OCI-LY1 (cell line): ENCODE measurements at regions not wholly inside any gene's neighbourhood (a gene's known extent, or its start where the extent isn't known, plus 50 kb on each side); places are given as distances from the start of the nearest gene placed in this dataset.

Source experiments
- H2AFZ ChIP-seq: fragments of 200-600 bp; sonication (generic), shearing (Covaris generic); 2 replicates; pipeline ENCODE4 v1.6.0; 2014; ENCODE audit warnings: antibody characterized with exemption, mild to moderate bottlenecking, low read length
- H3F3A ChIP-seq: fragments of 200-600 bp; sonication (generic), shearing (Covaris generic); 2 replicates; pipeline ENCODE4 v1.6.0; 2014; ENCODE audit warnings: mild to moderate bottlenecking, antibody characterized with exemption, low read length, moderate library complexity; ENCODE audit not compliant: insufficient read depth
- H3K27ac ChIP-seq: fragments of 200-600 bp; sonication (generic); 2 replicates; pipeline ENCODE4 v1.5.1; 2014; ENCODE audit warnings: low read length, mixed run types, mild to moderate bottlenecking, low read depth; ENCODE audit not compliant: poor library complexity, severe bottlenecking
- H3K27me3 ChIP-seq: fragments of 200-600 bp; sonication (generic); 2 replicates; pipeline ENCODE4 v1.6.0; 2014; ENCODE audit warnings: antibody characterized with exemption, mild to moderate bottlenecking, low read length, moderate library complexity; ENCODE audit not compliant: insufficient read depth
- H3K36me3 ChIP-seq: fragments of 200-600 bp; sonication (generic); 2 replicates; pipeline ENCODE4 v1.6.1; 2014; ENCODE audit warnings: mild to moderate bottlenecking, antibody characterized with exemption, low read length, moderate library complexity, mixed read lengths; ENCODE audit not compliant: insufficient read depth
- H3K4me1 ChIP-seq: fragments of 200-600 bp; sonication (generic); 2 replicates; pipeline ENCODE4 v1.5.1; 2014; ENCODE audit warnings: mild to moderate bottlenecking, low read length, moderate library complexity; ENCODE audit not compliant: insufficient read depth, severe bottlenecking
- H3K4me2 ChIP-seq: fragments of 200-600 bp; sonication (generic), shearing (Covaris generic); 2 replicates; pipeline ENCODE4 v1.6.1; 2014; ENCODE audit warnings: low read length
- H3K4me3 ChIP-seq: fragments of 200-600 bp; sonication (generic); 2 replicates; pipeline ENCODE4 v1.5.1; 2014; ENCODE audit warnings: low read length, low read depth, mild to moderate bottlenecking, mixed read lengths; ENCODE audit not compliant: poor library complexity, severe bottlenecking
- H3K79me2 ChIP-seq: fragments of 200-600 bp; shearing (Covaris generic); 2 replicates; pipeline ENCODE4 v1.6.1; 2016; ENCODE audit warnings: mixed run types, low read length, mixed read lengths; ENCODE audit not compliant: insufficient read depth
- H3K9ac ChIP-seq: fragments of 200-600 bp; sonication (generic), shearing (Covaris generic); 2 replicates; pipeline ENCODE4 v1.6.1; 2014; ENCODE audit warnings: mild to moderate bottlenecking, low read length, mixed read lengths
- H3K9me2 ChIP-seq: fragments of 200-600 bp; sonication (generic), shearing (Covaris generic); 2 replicates; pipeline ENCODE4 v1.6.1; 2014; ENCODE audit warnings: low read depth, mild to moderate bottlenecking, low read length, mixed read lengths
- H3K9me3 ChIP-seq: fragments of 200-600 bp; shearing (Covaris generic); 2 replicates; pipeline ENCODE4 v1.6.1; 2014; ENCODE audit warnings: low read length, mixed read lengths
- H4K20me1 ChIP-seq: fragments of 200-600 bp; sonication (generic), shearing (Covaris generic); 2 replicates; pipeline ENCODE4 v1.6.0; 2016; ENCODE audit warnings: mild to moderate bottlenecking, low read length; ENCODE audit not compliant: insufficient read depth
- EZH2 ChIP-seq: fragments of 200-600 bp; sonication (generic), shearing (Covaris generic); IDR thresholded peaks from 2 replicates; pipeline ENCODE4 v1.8.0; 2017; ENCODE audit warnings: borderline replicate concordance, mixed run types, mild to moderate bottlenecking, antibody characterized with exemption, low read length, moderate library complexity, mixed read lengths
- TF ChIP-seq, protein P1 (sequence below): fragments of 200-600 bp; sonication (generic), shearing (Covaris generic); IDR thresholded peaks from 2 replicates; pipeline ENCODE4 v1.5.1; 2017; ENCODE audit warnings: mild to moderate bottlenecking, antibody characterized with exemption, low read length, moderate library complexity, mixed read lengths

DNA sequence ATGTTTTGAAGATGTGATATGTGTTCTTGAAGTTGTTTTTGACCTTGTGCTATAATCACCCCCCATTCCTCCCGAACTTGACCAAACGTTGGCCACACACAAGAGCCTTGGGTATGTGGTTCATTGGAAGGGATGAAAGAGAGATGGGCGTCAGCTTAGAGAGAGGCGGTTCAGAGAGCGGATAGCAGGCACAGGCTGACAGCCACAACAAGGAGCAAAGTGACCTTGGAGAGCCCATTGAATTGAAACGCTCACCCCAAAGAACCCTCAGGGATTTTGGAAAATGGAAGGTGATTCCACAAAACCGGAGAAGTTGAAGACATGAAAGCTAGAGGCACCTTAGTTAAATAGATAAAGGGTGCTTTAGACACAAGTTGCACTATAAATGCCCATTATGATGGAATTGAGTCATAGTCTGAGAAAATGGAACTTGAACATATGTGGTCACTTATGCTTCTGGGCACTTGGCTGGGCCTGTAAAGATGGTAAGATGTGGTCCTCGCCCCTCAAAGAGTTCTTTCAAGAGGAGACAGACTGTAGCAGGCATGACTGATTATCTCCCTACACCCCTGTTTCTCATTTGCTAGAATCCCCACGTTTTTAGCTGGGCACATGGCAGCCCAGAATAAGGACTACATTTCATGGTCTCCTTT lies 188.5 kb upstream of the HAAO start:
- TF ChIP-seq, protein P1, sequence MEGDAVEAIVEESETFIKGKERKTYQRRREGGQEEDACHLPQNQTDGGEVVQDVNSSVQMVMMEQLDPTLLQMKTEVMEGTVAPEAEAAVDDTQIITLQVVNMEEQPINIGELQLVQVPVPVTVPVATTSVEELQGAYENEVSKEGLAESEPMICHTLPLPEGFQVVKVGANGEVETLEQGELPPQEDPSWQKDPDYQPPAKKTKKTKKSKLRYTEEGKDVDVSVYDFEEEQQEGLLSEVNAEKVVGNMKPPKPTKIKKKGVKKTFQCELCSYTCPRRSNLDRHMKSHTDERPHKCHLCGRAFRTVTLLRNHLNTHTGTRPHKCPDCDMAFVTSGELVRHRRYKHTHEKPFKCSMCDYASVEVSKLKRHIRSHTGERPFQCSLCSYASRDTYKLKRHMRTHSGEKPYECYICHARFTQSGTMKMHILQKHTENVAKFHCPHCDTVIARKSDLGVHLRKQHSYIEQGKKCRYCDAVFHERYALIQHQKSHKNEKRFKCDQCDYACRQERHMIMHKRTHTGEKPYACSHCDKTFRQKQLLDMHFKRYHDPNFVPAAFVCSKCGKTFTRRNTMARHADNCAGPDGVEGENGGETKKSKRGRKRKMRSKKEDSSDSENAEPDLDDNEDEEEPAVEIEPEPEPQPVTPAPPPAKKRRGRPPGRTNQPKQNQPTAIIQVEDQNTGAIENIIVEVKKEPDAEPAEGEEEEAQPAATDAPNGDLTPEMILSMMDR, result no peak
- TF ChIP-seq EZH2, result no peak
- Histone ChIP-seq H3K79me2 (no peaks in the 10 kb centered on the region), H3K4me1 (no peaks in the 10 kb centered on the region), H3K9me3 (no peaks in the 10 kb centered on the region), H3K36me3 (no peaks in the 10 kb centered on the region), H3K4me3 (no peak overlapping the region), H3K27ac (no peak overlapping the region), H3F3A (no peaks in the 10 kb centered on the region), H3K4me2 (no peak overlapping the region), H3K9ac (no peak overlapping the region), H2AFZ (no peak overlapping the region), H3K9me2 (no peaks in the 10 kb centered on the region), H4K20me1 (no peaks in the 10 kb centered on the region), H3K27me3 (0 out of 2 replicates have a peak, but pooled peaks cover 5% of the 10 kb centered on the region)

GRCh38 chr2:42979870-42980763 lies 187.7 kb upstream of the HAAO start:
- Histone ChIP-seq H4K20me1 (no peaks in the 10 kb centered on the region), H3K9me3 (no peaks in the 10 kb centered on the region), H2AFZ (no peak overlapping the region), H3K36me3 (no peaks in the 10 kb centered on the region), H3K4me1 (no peaks in the 10 kb centered on the region), H3K27me3 (0 out of 2 replicates have a peak, but pooled peaks cover 5% of the 10 kb centered on the region), H3K79me2 (no peaks in the 10 kb centered on the region), H3K9me2 (no peaks in the 10 kb centered on the region), H3K4me2 (no peak overlapping the region), H3K9ac (no peak overlapping the region), H3F3A (no peaks in the 10 kb centered on the region), H3K27ac (no peak overlapping the region), H3K4me3 (no peak overlapping the region)
- TF ChIP-seq, protein P1, result no peak
- no peak for TF ChIP-seq EZH2

GRCh38 chr2:42979416-42979869 lies 187.1 kb upstream of the HAAO start:
- H3K27me3 ChIP-seq, result 0 out of 2 replicates have a peak, but pooled peaks cover 5% of the 10 kb centered on the region
- H3K4me3 ChIP-seq, result no peak overlapping the region
- H3K36me3 ChIP-seq, result no peaks in the 10 kb centered on the region
- H3K9ac ChIP-seq, result no peak overlapping the region
- H3K27ac ChIP-seq, result no peak overlapping the region
- TF ChIP-seq, protein P1, result no peak
- no peak for TF ChIP-seq EZH2
- no peaks in the 10 kb centered on the region for H4K20me1 ChIP-seq
- no peak overlapping the region for H3K4me2 ChIP-seq
- peaks cover 4% of the 10 kb centered on the region for H3K4me1 ChIP-seq
- H3K9me3 ChIP-seq, result no peaks in the 10 kb centered on the region
- no peaks in the 10 kb centered on the region for H3F3A ChIP-seq
- no peak overlapping the region for H2AFZ ChIP-seq
- H3K79me2 ChIP-seq, result no peaks in the 10 kb centered on the region
- H3K9me2 ChIP-seq, result no peaks in the 10 kb centered on the region
